ENCODE measurements at regions not wholly inside any gene's neighbourhood (a gene's known extent, or its start where the extent isn't known, plus 50 kb on each side); places are given as distances from the start of the nearest gene placed in this dataset.

DNA sequence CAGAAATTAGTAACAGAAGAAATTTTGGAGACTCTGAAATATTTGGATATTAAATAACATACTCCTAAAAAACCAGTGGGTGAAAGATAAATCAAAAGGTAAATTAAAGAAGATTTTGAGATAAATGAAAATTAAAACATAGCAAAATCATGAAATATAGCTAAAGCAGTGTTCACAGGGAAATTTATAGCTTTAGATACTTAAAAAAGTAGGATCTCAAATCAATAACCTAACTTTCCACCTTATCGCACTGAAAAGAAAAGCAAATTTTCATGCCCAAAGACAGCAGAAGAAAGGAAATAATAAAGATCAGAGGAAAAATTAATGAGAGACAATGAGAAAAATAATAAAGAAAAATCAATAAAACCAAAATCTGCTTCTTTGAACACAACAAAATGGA is 135.1 kb upstream of the KLF7 start:
- TF ChIP-seq POLR2AphosphoS5 (IDR thresholded peaks at IDR 0.05; ENCODE audit: control insufficient read depth, insufficient read depth, low read depth, low read length) (no peak), ETV1 (tag; conservative IDR thresholded peaks at IDR 0.05; ENCODE audit: low read depth) (no peak), EP300 (IDR thresholded peaks at IDR 0.05; ENCODE audit: low read length) (no peak), SPI1 (IDR thresholded peaks at IDR 0.05; ENCODE audit: borderline replicate concordance, low read depth, low read length) (no peak), ZNF23 (CRISPR knock-in tag; IDR thresholded peaks at IDR 0.05) (no peak), ZNF232 (CRISPR knock-in tag; IDR thresholded peaks at IDR 0.05) (no peak), MYC (IDR thresholded peaks at IDR 0.05; ENCODE audit: low read depth, low read length) (no peak), MYC (CRISPR knock-in tag; IDR thresholded peaks at IDR 0.05; ENCODE audit: borderline replicate concordance, low read depth) (no peak), EHMT2 (IDR thresholded peaks at IDR 0.05) (no peak), PHF21A (IDR thresholded peaks at IDR 0.05; ENCODE audit: borderline replicate concordance, low read depth) (no peak), RBM14 (IDR thresholded peaks at IDR 0.05; ENCODE audit: borderline replicate concordance, insufficient read depth, low read depth, low read length) (no peak)
- TF ChIP-seq, protein P1, sequence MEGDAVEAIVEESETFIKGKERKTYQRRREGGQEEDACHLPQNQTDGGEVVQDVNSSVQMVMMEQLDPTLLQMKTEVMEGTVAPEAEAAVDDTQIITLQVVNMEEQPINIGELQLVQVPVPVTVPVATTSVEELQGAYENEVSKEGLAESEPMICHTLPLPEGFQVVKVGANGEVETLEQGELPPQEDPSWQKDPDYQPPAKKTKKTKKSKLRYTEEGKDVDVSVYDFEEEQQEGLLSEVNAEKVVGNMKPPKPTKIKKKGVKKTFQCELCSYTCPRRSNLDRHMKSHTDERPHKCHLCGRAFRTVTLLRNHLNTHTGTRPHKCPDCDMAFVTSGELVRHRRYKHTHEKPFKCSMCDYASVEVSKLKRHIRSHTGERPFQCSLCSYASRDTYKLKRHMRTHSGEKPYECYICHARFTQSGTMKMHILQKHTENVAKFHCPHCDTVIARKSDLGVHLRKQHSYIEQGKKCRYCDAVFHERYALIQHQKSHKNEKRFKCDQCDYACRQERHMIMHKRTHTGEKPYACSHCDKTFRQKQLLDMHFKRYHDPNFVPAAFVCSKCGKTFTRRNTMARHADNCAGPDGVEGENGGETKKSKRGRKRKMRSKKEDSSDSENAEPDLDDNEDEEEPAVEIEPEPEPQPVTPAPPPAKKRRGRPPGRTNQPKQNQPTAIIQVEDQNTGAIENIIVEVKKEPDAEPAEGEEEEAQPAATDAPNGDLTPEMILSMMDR (IDR thresholded peaks at IDR 0.05 in 2 of 3, conservative IDR thresholded peaks at IDR 0.05 in 1 of 3; ENCODE audit: insufficient read depth in 2 of 3, low read depth in 1 of 3, low read length in 3 of 3) = no peak
- TF ChIP-seq, protein P2, sequence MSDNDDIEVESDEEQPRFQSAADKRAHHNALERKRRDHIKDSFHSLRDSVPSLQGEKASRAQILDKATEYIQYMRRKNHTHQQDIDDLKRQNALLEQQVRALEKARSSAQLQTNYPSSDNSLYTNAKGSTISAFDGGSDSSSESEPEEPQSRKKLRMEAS (CRISPR knock-in tag; IDR thresholded peaks at IDR 0.05) = no peak

All from K562 (cell line).